Raji (cell line): ENCODE measurements at regions not wholly inside any gene's neighbourhood (a gene's known extent, or its start where the extent isn't known, plus 50 kb on each side); places are given as distances from the start of the nearest gene placed in this dataset.
A peak's percentile ranks its signal among the peaks of the same experiment; 100 is the strongest.

ENCODE experiments used
- POLR2A ChIP-seq: IDR thresholded peaks from 2 replicates; pipeline ENCODE4 v1.6.1; 2011; ENCODE audit warnings: low read depth, low read length, control low read depth; ENCODE audit not compliant: insufficient read depth

DNA sequence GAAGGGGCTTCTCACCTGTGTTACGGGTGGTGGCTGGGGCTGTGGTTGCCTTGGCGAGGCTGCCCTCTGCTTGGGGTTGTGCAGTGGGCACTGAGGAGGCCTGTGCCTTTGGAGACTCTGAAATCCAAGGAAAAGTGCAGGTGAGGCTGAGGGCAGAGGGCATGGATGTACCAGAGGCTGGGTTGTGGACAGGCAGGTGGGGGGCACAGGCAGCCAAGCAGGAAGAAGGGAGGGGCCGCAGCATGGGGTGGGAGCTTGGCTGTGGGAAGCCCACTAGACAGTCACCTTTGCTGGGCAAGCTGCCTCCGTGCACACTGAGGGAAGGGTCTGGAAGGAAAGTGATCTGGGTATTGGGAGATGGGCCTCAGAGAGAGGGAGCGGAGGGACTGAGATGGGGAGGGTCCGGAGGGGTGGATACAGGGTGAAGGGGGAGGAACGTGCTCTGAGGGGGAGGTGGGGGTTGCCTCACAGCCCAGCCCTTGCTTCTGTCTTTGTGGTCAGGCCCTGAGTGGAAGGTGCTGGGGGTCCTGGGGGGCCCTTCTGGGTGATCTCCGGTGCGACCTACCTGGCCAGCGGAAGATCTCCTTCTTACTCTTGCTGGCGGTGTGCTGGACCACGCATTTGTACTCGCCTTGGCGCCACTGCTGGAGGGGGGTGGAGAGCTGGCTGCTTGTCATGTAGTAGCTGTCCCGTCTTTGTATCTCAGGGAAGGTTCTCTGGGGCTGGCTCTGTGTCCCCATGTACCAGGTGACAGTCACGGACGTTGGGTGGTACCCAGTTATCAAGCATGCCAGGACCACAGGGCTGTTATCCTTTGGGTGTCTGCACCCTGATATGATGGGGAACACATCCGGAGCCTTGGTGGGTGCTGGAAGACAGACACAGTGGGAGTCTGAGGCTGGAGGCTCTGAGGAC lies 318.7 kb downstream of the TMEM121 start:
- TF ChIP-seq POLR2A: no peak

DNA sequence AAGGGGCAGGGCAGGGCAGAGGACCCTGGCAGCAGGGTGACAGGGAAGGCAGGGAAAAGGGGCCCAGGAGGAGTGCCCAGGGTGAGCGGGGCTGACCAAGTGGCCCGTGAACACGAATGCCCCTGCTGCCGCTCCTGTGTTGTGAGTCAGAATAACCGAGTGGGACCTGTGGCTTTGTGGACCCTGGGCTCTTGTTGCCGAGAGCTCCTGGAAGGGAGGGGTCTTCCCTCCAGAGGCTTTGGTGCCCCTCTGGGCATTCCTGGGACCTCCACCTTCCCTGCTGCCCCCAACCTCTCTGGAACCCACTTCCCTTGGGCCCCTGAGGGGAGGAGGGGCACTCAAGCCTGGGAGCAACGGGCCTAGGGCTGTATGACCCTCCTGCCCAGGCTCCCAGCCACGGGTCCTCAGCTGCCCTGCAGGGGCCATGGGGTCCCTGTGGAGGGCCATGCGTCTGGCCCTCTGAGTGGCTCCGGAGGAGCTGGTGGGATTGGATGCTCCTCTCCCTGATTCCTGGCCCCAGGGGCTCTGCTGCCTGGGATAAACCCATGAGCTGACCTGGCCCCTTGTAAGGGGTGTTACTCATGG lies 319.4 kb downstream of the TMEM121 start:
- TF ChIP-seq POLR2A: no peak

DNA sequence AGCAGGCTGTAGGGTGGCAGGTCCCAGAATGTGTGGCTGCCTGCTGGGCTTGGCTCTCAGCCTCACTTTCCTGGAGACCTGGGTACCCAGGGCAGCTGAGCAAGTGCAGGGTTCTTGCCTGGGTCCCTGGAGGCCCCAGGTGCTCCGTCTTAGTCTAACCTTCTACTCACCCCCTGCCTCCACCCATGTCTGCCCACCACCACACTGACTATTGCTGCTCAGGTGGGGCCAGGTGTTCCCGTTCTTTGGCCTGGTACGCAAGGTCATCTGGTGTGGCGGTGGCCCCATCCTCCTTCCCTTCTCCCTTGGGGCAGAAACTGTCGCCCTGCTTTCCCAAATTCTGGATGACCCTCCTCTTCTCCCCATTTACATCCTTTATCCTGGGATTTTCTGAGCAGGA lies 319.9 kb downstream of the TMEM121 start:
- TF ChIP-seq POLR2A: no peak

- TF ChIP-seq POLR2A: no peak
These were observed 321.0 kb downstream of the TMEM121 start for GRCh38 chr14:105847400-105847799.

- no peak for TF ChIP-seq POLR2A
These were observed 322.2 kb downstream of the TMEM121 start for GRCh38 chr14:105848570-105848969.

DNA sequence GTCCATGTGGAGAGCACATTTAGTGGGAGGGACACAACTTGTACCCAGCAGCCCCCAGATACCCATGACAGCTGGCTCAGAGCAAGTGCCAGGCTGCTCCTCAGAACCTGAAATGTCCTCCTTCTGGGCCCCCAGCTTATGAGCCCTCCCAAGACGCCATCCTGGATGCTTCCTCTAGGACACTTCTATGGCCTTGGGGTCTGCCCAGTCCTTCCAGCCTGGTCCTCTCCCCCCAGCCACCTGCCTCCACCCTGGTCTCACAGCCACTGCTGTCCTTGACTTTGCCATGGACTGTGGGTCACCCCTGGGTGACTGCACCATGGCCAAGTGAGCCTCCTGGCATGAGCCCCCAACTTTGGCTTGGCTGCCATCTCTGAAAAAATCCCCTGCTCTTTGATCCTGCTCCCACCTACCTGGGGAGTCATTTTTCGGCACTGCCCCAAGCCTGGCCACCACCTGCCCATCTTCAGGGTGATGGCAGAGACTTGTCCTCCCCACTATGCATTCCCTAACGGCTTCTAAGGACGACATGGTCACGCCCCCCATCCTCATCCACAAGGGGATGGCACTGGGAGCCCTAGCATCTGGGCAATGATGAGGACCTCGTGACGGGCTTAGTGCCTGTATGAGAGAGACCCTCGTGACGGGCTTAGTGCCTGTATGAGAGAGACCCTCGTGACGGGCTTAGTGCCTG lies 323.7 kb downstream of the TMEM121 start:
- TF ChIP-seq POLR2A: no peak

- no peak for TF ChIP-seq POLR2A
These were observed 324.6 kb downstream of the TMEM121 start for GRCh38 chr14:105850853-105851581.

- no peak for TF ChIP-seq POLR2A
These were observed 325.5 kb downstream of the TMEM121 start for GRCh38 chr14:105851716-105852377.

GRCh38 chr14:105852378-105853088 lies 326.1 kb downstream of the TMEM121 start:
- TF ChIP-seq POLR2A: peak; percentile 59

DNA sequence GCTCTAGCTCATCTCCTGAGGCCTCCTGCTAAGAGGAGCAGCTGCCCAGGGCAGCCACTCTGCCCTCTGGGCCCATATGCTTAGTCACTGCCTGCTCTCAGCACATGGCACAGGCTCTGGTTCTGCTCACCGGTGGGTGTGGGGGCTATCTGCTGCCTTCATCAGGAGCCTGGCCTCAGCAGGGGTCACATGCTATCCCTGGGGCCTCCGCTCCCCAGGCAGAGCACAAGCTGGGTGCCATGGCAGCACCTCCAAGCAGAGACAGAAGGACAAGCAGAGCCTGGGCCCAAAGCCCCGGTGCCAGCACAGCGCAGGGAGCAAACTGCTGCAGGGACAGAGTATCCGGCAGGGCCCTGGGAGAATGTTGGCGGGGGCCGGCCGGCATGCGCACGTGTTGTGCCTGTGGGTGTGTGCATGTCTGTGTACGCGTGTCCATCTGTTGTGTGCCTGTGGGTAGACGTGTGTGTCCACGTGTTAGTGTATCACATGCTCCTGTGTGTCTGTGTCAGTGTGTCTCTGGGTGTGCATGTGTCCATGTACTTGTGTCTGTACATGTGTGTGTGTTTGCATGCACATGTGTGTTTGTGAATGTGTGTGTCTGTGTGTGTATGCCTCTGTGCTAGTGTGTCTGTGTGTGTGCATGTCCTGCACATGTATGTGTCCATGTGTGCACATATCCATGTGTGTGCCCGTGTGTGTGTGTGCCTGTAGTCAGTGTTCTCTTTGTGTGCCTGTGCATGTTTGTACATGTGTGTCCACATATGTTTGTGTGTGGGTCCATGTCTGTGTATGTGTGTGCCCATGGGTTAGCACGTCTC lies 326.9 kb downstream of the TMEM121 start:
- TF ChIP-seq POLR2A: peak; percentile 53

DNA sequence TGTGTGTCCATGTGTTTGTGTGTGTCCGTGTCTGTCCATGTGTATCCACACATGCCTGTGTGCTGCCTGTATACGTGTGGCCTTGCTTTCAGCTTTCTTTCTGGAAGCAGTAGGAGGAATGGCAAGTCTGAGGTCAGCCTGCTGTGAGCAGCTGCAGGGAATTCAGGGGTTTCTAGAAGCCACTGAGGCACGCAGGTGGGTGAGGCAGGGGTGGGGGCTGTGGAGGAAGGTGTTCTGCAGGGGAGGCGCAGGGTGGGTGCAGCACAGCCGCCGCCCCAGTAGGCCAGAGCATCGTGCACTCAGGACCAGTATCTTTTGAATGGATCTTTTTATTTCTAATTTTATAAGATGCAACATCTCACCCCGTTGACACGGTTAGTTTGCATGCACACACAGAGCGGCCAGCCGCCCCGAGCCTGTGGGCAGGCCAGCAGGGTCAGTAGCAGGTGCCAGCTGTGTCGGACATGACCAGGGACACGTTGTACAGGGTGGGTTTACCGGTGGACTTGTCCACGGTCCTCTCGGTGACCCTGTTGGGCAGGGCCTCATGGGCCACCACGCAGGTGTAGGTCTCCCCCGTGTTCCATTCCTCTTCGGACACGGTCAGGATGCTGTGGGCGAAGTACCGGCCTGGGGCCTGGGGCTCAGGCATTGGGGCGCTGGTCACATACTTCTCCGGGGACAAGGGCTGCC lies 327.7 kb downstream of the TMEM121 start:
- TF ChIP-seq POLR2A: no peak

DNA sequence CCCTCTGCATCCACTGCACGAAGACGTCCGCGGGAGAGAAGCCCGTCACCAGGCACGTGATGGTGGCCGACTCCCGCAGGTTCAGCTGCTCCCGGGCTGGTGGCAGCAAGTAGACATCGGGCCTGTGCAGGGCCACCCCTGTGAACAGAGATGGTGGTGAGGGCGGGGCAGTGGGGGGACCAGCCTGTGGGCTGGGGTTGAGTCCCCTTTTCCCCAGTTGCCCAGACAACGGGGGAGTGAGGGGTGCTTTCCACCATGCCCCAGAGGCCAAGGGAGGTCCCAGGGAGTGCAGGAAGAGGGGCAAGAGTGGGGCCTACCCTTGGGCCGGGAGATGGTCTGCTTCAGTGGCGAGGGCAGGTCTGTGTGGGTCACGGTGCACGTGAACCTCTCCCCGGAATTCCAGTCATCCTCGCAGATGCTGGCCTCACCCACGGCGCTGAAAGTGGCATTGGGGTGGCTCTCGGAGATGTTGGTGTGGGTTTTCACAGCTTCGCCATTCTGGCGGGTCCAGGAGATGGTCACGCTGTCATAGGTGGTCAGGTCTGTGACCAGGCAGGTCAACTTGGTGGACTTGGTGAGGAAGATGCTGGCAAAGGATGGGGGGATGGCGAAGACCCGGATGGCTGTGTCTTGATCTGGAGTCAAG lies 328.3 kb downstream of the TMEM121 start:
- TF ChIP-seq POLR2A: peak; percentile 11; the same call in 1 of the 2 replicates
